Stimulated activated naive CD4-positive, alpha-beta T cell treated with Interleukin-2 at 50 U/mL for 16 hours (primary cell): ENCODE measurements at regions not wholly inside any gene's neighbourhood (a gene's known extent, or its start where the extent isn't known, plus 50 kb on each side); places are given as distances from the start of the nearest gene placed in this dataset.

ENCODE experiments used
- DNase-seq: peaks from one replicate; lab custom pipeline; 2025; lab: John Stamatoyannopoulos, UW

- no peak for DNase-seq
Observed at GRCh38 chr2:6421138-6421730, 444.5 kb downstream of the CMPK2 start.

- DNase-seq = no peak
Observed at GRCh38 chr2:6421888-6422287, 443.8 kb downstream of the CMPK2 start.

- no peak for DNase-seq
Observed at GRCh38 chr2:6423157-6423556, 442.6 kb downstream of the CMPK2 start.

GRCh38 chr2:6423944-6424343 is 441.8 kb downstream of the CMPK2 start:
- DNase-seq = no peak

- DNase-seq = no peak
Observed at GRCh38 chr2:6425032-6425431, 440.7 kb downstream of the CMPK2 start.

GRCh38 chr2:6429210-6429986 is 436.3 kb downstream of the CMPK2 start:
- DNase-seq = no peak

GRCh38 chr2:6434438-6434837 is 431.3 kb downstream of the CMPK2 start:
- DNase-seq = no peak

- no peak for DNase-seq
Observed at GRCh38 chr2:6441800-6442199, 423.9 kb downstream of the CMPK2 start.

- no peak for DNase-seq
Observed at GRCh38 chr2:6442252-6442985, 423.3 kb downstream of the CMPK2 start.

GRCh38 chr2:6443061-6443823 is 422.5 kb downstream of the CMPK2 start:
- DNase-seq = no peak

GRCh38 chr2:6444514-6444913 is 421.2 kb downstream of the CMPK2 start:
- DNase-seq = no peak

GRCh38 chr2:6445156-6445555 is 420.6 kb downstream of the CMPK2 start:
- no peak for DNase-seq

- DNase-seq = no peak
Observed at GRCh38 chr2:6446938-6447608, 418.6 kb downstream of the CMPK2 start.

GRCh38 chr2:6448893-6449292 is 416.8 kb downstream of the CMPK2 start:
- no peak for DNase-seq

- no peak for DNase-seq
Observed at GRCh38 chr2:6449343-6449742, 416.4 kb downstream of the CMPK2 start.

- DNase-seq = no peak
Observed at GRCh38 chr2:6452702-6453481, 412.8 kb downstream of the CMPK2 start.

GRCh38 chr2:6454286-6454990 is 411.3 kb downstream of the CMPK2 start:
- no peak for DNase-seq

- DNase-seq = no peak
Observed at GRCh38 chr2:6459138-6459537, 406.6 kb downstream of the CMPK2 start.

GRCh38 chr2:6470518-6470917 is 395.2 kb downstream of the CMPK2 start:
- DNase-seq = no peak

- no peak for DNase-seq
Observed at GRCh38 chr2:6471419-6471818, 394.3 kb downstream of the CMPK2 start.
